ENCODE measurements at regions not wholly inside any gene's neighbourhood (a gene's known extent, or its start where the extent isn't known, plus 50 kb on each side); places are given as distances from the start of the nearest gene placed in this dataset.

- intact Hi-C loops (cut with micrococcal nuclease; ENCODE audit: unreplicated experiment): no loop called here
- Histone ChIP-seq H3K4me1 (ENCODE audit: insufficient read depth, low read length, poor library complexity, severe bottlenecking) (no peaks in the 10 kb centered on the region), H2AFZ (ENCODE audit: low read length) (no peak overlapping the region), H3K4me3 (ENCODE audit: low read depth, low read length, poor library complexity, severe bottlenecking) (no peak overlapping the region), H4K20me1 (ENCODE audit: insufficient read depth, low read length) (no peaks in the 10 kb centered on the region), H3K36me3 (ENCODE audit: insufficient read depth, low read length) (no peaks in the 10 kb centered on the region), H3K9me2 (ENCODE audit: insufficient read depth, low read length) (no peaks in the 10 kb centered on the region), H3K27ac (ENCODE audit: low read depth, low read length, poor library complexity, severe bottlenecking) (no peak overlapping the region), H3K79me2 (ENCODE audit: insufficient read depth, low read depth, low read length) (no peaks in the 10 kb centered on the region), H3K4me2 (ENCODE audit: low read length) (no peak overlapping the region), H3K9me3 (ENCODE audit: low read length) (no peaks in the 10 kb centered on the region)
- POLR2A ChIA-PET: interaction anchor here (0.6 kb wide), 1 partner anchor 295 kb away, joined by 4 read pairs; no protein-coding TSS in a partner anchor
- TF ChIP-seq EZH2phosphoT487 (IDR thresholded peaks at IDR 0.05; ENCODE audit: borderline replicate concordance, low read depth, low read length): no peak
- peak; percentile 76 for TF ChIP-seq CTCF (conservative IDR thresholded peaks at IDR 0.05; ENCODE audit: low read length)
- no TSS peak for BruUV-seq (replicated peaks)
- CTCF ChIA-PET (ENCODE audit: unreplicated experiment): interaction anchor here (1.0 kb wide), 1 partner anchor 49 kb away, joined by 3 read pairs; no protein-coding TSS in a partner anchor
- DNase-seq (ENCODE audit: low spot score): peak; percentile 16
These were observed 214.1 kb downstream of the NUF2 start for GRCh38 chr1:163535807-163536206.

- DNase-seq (ENCODE audit: low spot score): no peak
- TF ChIP-seq CTCF (conservative IDR thresholded peaks at IDR 0.05; ENCODE audit: low read length) (no peak), EZH2phosphoT487 (IDR thresholded peaks at IDR 0.05; ENCODE audit: borderline replicate concordance, low read depth, low read length) (no peak)
- H3K9me3 ChIP-seq (ENCODE audit: low read length): no peaks in the 10 kb centered on the region
- no peaks in the 10 kb centered on the region for H3K4me1 ChIP-seq (ENCODE audit: insufficient read depth, low read length, poor library complexity, severe bottlenecking)
- intact Hi-C loops (cut with micrococcal nuclease; ENCODE audit: unreplicated experiment): no loop called here
- no peaks in the 10 kb centered on the region for H4K20me1 ChIP-seq (ENCODE audit: insufficient read depth, low read length)
- H3K36me3 ChIP-seq (ENCODE audit: insufficient read depth, low read length): no peaks in the 10 kb centered on the region
- H2AFZ ChIP-seq (ENCODE audit: low read length): no peak overlapping the region
- H3K27ac ChIP-seq (ENCODE audit: low read depth, low read length, poor library complexity, severe bottlenecking): no peak overlapping the region
- H3K4me3 ChIP-seq (ENCODE audit: low read depth, low read length, poor library complexity, severe bottlenecking): no peak overlapping the region
- H3K4me2 ChIP-seq (ENCODE audit: low read length): no peak overlapping the region
- no TSS peak for BruUV-seq (replicated peaks)
- H3K79me2 ChIP-seq (ENCODE audit: insufficient read depth, low read depth, low read length): no peaks in the 10 kb centered on the region
- ChIA-PET POLR2A (interaction anchor here (0.8 kb wide), 1 partner anchor 137 kb away, joined by 3 read pairs; no protein-coding TSS in a partner anchor), CTCF (ENCODE audit: unreplicated experiment) (no interaction called here)
- H3K9me2 ChIP-seq (ENCODE audit: insufficient read depth, low read length): no peaks in the 10 kb centered on the region
These were observed 216.1 kb downstream of the NUF2 start for GRCh38 chr1:163537809-163538208.

GRCh38 chr1:163538667-163539066, 216.9 kb downstream of the NUF2 start:
- CTCF ChIA-PET (ENCODE audit: unreplicated experiment): no interaction called here
- H3K79me2 ChIP-seq (ENCODE audit: insufficient read depth, low read depth, low read length): no peaks in the 10 kb centered on the region
- H3K36me3 ChIP-seq (ENCODE audit: insufficient read depth, low read length): no peaks in the 10 kb centered on the region
- H3K9me2 ChIP-seq (ENCODE audit: insufficient read depth, low read length): no peaks in the 10 kb centered on the region
- intact Hi-C loops (cut with micrococcal nuclease; ENCODE audit: unreplicated experiment): no loop called here
- POLR2A ChIA-PET: no interaction called here
- no peak for TF ChIP-seq CTCF (conservative IDR thresholded peaks at IDR 0.05; ENCODE audit: low read length)
- no peak for TF ChIP-seq EZH2phosphoT487 (IDR thresholded peaks at IDR 0.05; ENCODE audit: borderline replicate concordance, low read depth, low read length)
- H3K27ac ChIP-seq (ENCODE audit: low read depth, low read length, poor library complexity, severe bottlenecking): no peak overlapping the region
- no peak overlapping the region for H3K4me3 ChIP-seq (ENCODE audit: low read depth, low read length, poor library complexity, severe bottlenecking)
- no peak for DNase-seq (ENCODE audit: low spot score)
- no peak overlapping the region for H2AFZ ChIP-seq (ENCODE audit: low read length)
- no TSS peak for BruUV-seq (replicated peaks)
- no peaks in the 10 kb centered on the region for H4K20me1 ChIP-seq (ENCODE audit: insufficient read depth, low read length)
- no peaks in the 10 kb centered on the region for H3K9me3 ChIP-seq (ENCODE audit: low read length)
- no peak overlapping the region for H3K4me2 ChIP-seq (ENCODE audit: low read length)
- H3K4me1 ChIP-seq (ENCODE audit: insufficient read depth, low read length, poor library complexity, severe bottlenecking): no peaks in the 10 kb centered on the region
